K562 (cell line): ENCODE measurements at regions not wholly inside any gene's neighbourhood (a gene's known extent, or its start where the extent isn't known, plus 50 kb on each side); places are given as distances from the start of the nearest gene placed in this dataset.
A peak's percentile ranks its signal among the peaks of the same experiment; 100 is the strongest.

Experiments used
- ATAC-seq: fragments of 200-7000 bp; cut with Tn5 transposase; 3 replicates; pipeline ENCODE4 v1.9.1; 2020; ENCODE audit warnings: moderate library complexity
- BruUV-seq: library from RNA; stranded (reverse); fragments of 400-500 nt; replicated peaks from 2 replicates; lab custom pipeline; 2021; lab: Mats Ljungman, UMichigan
- CTCF ChIA-PET: fragments of 300-600 bp; formaldehyde crosslinking; extraction: SDS; loops from one replicate; lab custom pipeline; 2021; ENCODE audit warnings: low intra/inter-chr PET ratio; lab: Yijun Ruan, JAX
- POLR2A ChIA-PET: fragments of 300-600, 350-650 bp; sonication (Branson Sonifier 250); formaldehyde crosslinking; extraction: SDS; loops from one replicate; lab custom pipeline; 2021; ENCODE audit warnings: antibody characterized with exemption, inconsistent platforms; lab: Yijun Ruan, JAX
- DNase-seq, 4 experiments: peaks; one replicate each; pipeline versions ENCODE4 v3.0.0 to v3.0.0-alpha.2; 2011 to 2018; ENCODE audit warnings: low spot score in 3 of 4, mixed read lengths in 3 of 4; ENCODE audit errors: extremely low read depth in 1 of 4
- FAIRE-seq: peaks from 2 replicates; lab custom pipeline; 2011; peaks lifted over from hg19 to GRCh38; lab: Jason Lieb, UNC
- H2AFZ ChIP-seq: 2 replicates; pipeline ENCODE4 v1.6.0; 2011; ENCODE audit warnings: low read depth, low read length, control low read depth, inconsistent platforms
- H3K27ac ChIP-seq: fragments of 200-600 bp; 3 replicates; pipeline ENCODE4 v1.8.0; 2011; ENCODE audit warnings: low read depth, mild to moderate bottlenecking, control low read depth, inconsistent platforms, low read length, moderate library complexity, mixed read lengths; ENCODE audit errors: extremely low read depth
- H3K27me3 ChIP-seq, 2 experiments: fragments of 300-600 bp in 1 of 2; 2 replicates in 1 of 2; 3 replicates in 1 of 2; pipeline versions ENCODE4 v1.6.0 to v1.8.0; 2011; ENCODE audit warnings: inconsistent platforms in 2 of 2, low read length in 2 of 2, mild to moderate bottlenecking in 1 of 2, mixed read lengths in 1 of 2, moderate library complexity in 1 of 2; ENCODE audit not compliant: control insufficient read depth in 2 of 2, insufficient read depth in 2 of 2
- H3K36me3 ChIP-seq: fragments of 300-600 bp; 3 replicates; pipeline ENCODE4 v1.8.0; 2011; ENCODE audit warnings: mild to moderate bottlenecking, low read length, inconsistent platforms; ENCODE audit not compliant: control insufficient read depth, insufficient read depth
- H3K4me1 ChIP-seq, 2 experiments: fragments of 200-600 bp in 1 of 2; replicated peaks in 1 of 2; 2 replicates in 1 of 2; 3 replicates in 1 of 2; pipeline versions ENCODE4 v1.5.1 to v1.8.0; 2011; ENCODE audit warnings: inconsistent platforms in 2 of 2, low read length in 2 of 2, mild to moderate bottlenecking in 1 of 2, mixed read lengths in 1 of 2, moderate library complexity in 1 of 2; ENCODE audit not compliant: control insufficient read depth in 2 of 2, insufficient read depth in 2 of 2
- H3K4me2 ChIP-seq: 2 replicates; pipeline ENCODE4 v1.6.1; 2011; ENCODE audit warnings: low read length, control low read depth, inconsistent platforms, mixed read lengths; ENCODE audit not compliant: insufficient read depth
- H3K4me3 ChIP-seq: fragments of 200-600 bp; sonication (generic), shearing (Covaris generic); 2 replicates; pipeline ENCODE4 v1.5.1; 2016; ENCODE audit warnings: control low read depth, inconsistent platforms
- H3K79me2 ChIP-seq: fragments of 200-600 bp; 3 replicates; pipeline ENCODE4 v1.8.0; 2011; ENCODE audit warnings: low read length, inconsistent platforms; ENCODE audit not compliant: control insufficient read depth, insufficient read depth
- H3K9ac ChIP-seq, 2 experiments: 2 replicates each; pipeline versions ENCODE4 v1.6.0 to v1.6.1; 2011; ENCODE audit warnings: low read depth in 2 of 2, low read length in 2 of 2, control low read depth in 1 of 2, inconsistent platforms in 1 of 2, mild to moderate bottlenecking in 1 of 2, mixed read lengths in 1 of 2; ENCODE audit not compliant: insufficient read depth in 1 of 2
- H3K9me1 ChIP-seq: one replicate; pipeline ENCODE4 v1.6.0; 2011; ENCODE audit warnings: inconsistent platforms, mild to moderate bottlenecking, low read length, moderate library complexity; ENCODE audit not compliant: control insufficient read depth, insufficient read depth
- H3K9me3 ChIP-seq: replicated peaks from 2 replicates; pipeline ENCODE4 v1.5.1; 2011; ENCODE audit warnings: low read depth, low read length, inconsistent platforms; ENCODE audit not compliant: control insufficient read depth, insufficient read depth
- H4K20me1 ChIP-seq: replicated peaks from 2 replicates; pipeline ENCODE4 v1.6.1; 2011; ENCODE audit warnings: low read length, inconsistent platforms, mixed read lengths; ENCODE audit not compliant: control insufficient read depth, insufficient read depth
- CEBPB ChIP-seq: fragments of 450-650 bp; IDR thresholded peaks from 2 replicates; pipeline ENCODE4 v1.6.1; 2016; ENCODE audit warnings: missing genetic modification characterization, missing compliant biosample characterization
- CEBPG ChIP-seq, 3 experiments: fragments of 200-800 bp in 1 of 3; sonication (Bioruptor generic) in 1 of 3; sonication (generic) in 1 of 3; formaldehyde crosslinking in 1 of 3; IDR thresholded peaks in 2 of 3; conservative IDR thresholded peaks in 1 of 3; 2 replicates each; pipeline versions ENCODE4 v1.6.1 to v1.8.0; 2016 to 2022; ENCODE audit warnings: missing compliant biosample characterization in 2 of 3, missing genetic modification characterization in 2 of 3, mild to moderate bottlenecking in 1 of 3, missing genetic modification reagents in 1 of 3
- THRB ChIP-seq: fragments of 450-650 bp; formaldehyde crosslinking; conservative IDR thresholded peaks from 2 replicates; pipeline ENCODE4 v1.4.0; 2022; ENCODE audit warnings: mild to moderate bottlenecking, missing genetic modification characterization
- XRCC5 ChIP-seq: fragments of 200-400 bp; formaldehyde crosslinking; IDR thresholded peaks from 2 replicates; pipeline ENCODE4 v1.6.1; 2017; ENCODE audit warnings: low read depth, mild to moderate bottlenecking, low read length
- ZNF398 ChIP-seq: fragments of 250-450 bp; sonication (Bioruptor Pico); IDR thresholded peaks from 2 replicates; pipeline ENCODE4 v1.8.0; 2021; ENCODE audit warnings: moderate library complexity, mild to moderate bottlenecking, inconsistent platforms
- ZNF586 ChIP-seq: fragments of 450-650 bp; formaldehyde crosslinking; conservative IDR thresholded peaks from 2 replicates; pipeline ENCODE4 v1.4.0; 2020; ENCODE audit warnings: mild to moderate bottlenecking, moderate library complexity
- ZNF668 ChIP-seq: fragments of 250-450 bp; sonication (Bioruptor Pico); IDR thresholded peaks from 2 replicates; pipeline ENCODE4 v1.8.0; 2022; ENCODE audit warnings: mild to moderate bottlenecking, inconsistent platforms
- WGBS: fragments of 100-300 bp; shearing (Covaris generic); methylation state at CpG from one replicate; pipeline ENCODE4 v1.1.6; 2016; ENCODE audit warnings: low coverage, mixed read lengths; ENCODE audit not compliant: insufficient coverage; ENCODE audit errors: missing lambda C conversion rate; 5-methylcytosine and 5-hydroxymethylcytosine counted together
- in situ Hi-C: fragments of 300-500 bp; cut with MboI; formaldehyde crosslinking; loops from 4 replicates; pipeline ENCODE4 v1.15.0; 2018; ENCODE audit warnings: inconsistent platforms, mixed read lengths
- intact Hi-C: fragments of 100-400 bp; cut with micrococcal nuclease; formaldehyde crosslinking; loops from 2 replicates; pipeline ENCODE4 v1.14.2; 2022

- Histone ChIP-seq H2AFZ (no peak overlapping the region), H3K9ac (no peak overlapping the region), H3K4me3 (no peak overlapping the region), H4K20me1 (no peaks in the 10 kb centered on the region), H3K9me1 (no peaks in the 10 kb centered on the region), H3K27me3 (no peaks in the 10 kb centered on the region), H3K4me2 (no peak overlapping the region), H3K4me1 (no peaks in the 10 kb centered on the region), H3K9me3 (no peaks in the 10 kb centered on the region), H3K27ac (no peak overlapping the region), H3K79me2 (no peaks in the 10 kb centered on the region), H3K36me3 (no peaks in the 10 kb centered on the region)
- in situ Hi-C loops, result no loop called here
- no peak for TF ChIP-seq ZNF398 (CRISPR knock-in tag)
- TF ChIP-seq ZNF586, result no peak
- no peak for TF ChIP-seq ZNF668 (CRISPR knock-in tag)
- TF ChIP-seq XRCC5, result no peak
- no peak for FAIRE-seq
- ATAC-seq, result no peak
- BruUV-seq, result no TSS peak
- intact Hi-C loops, result no loop called here
- CTCF ChIA-PET, result no interaction called here
- POLR2A ChIA-PET, result interaction anchor here (1.6 kb wide), 1 partner anchor 16 kb away, joined by 3 read pairs; no protein-coding TSS in a partner anchor
- WGBS, result 29% methylated on average over 1 of the region's 1 CpG
- no peak for DNase-seq
Observed at GRCh38 chr18:30766053-30766452, 276.5 kb downstream of the DSC3 start.

- Histone ChIP-seq H4K20me1 (no peaks in the 10 kb centered on the region), H3K9me1 (no peaks in the 10 kb centered on the region), H3K9me3 (no peaks in the 10 kb centered on the region), H3K27me3 (no peaks in the 10 kb centered on the region), H3K4me2 (no peak overlapping the region), H3K27ac (no peak overlapping the region), H3K9ac (no peak overlapping the region), H3K36me3 (no peaks in the 10 kb centered on the region), H3K79me2 (no peaks in the 10 kb centered on the region), H3K4me3 (no peak overlapping the region), H3K4me1 (no peaks in the 10 kb centered on the region), H2AFZ (no peak overlapping the region)
- ChIA-PET POLR2A (interaction anchor here (1.6 kb wide), 1 partner anchor 16 kb away, joined by 3 read pairs; no protein-coding TSS in a partner anchor), CTCF (no interaction called here)
- FAIRE-seq (no peak), DNase-seq (no peak), ATAC-seq (no peak)
- 14% methylated on average over 4 of the region's 4 CpGs for WGBS
- in situ Hi-C loops (no loop called here), intact Hi-C loops (no loop called here)
- TF ChIP-seq CEBPB (tag) (peak; percentile 84), THRB (CRISPR knock-in tag) (no peak), CEBPG (CRISPR knock-in tag; IDR thresholded peaks at IDR 0.05) (no peak), CEBPG (tag; conservative IDR thresholded peaks at IDR 0.05 in 1 of 2, IDR thresholded peaks at IDR 0.05 in 1 of 2) (peak in 1 of 2 experiments; percentile 78; a peak in 2 of 4 replicates)
- BruUV-seq, result no TSS peak
Observed at GRCh38 chr18:30765247-30765646, 277.3 kb downstream of the DSC3 start.
